ENCODE measurements at regions not wholly inside any gene's neighbourhood (a gene's known extent, or its start where the extent isn't known, plus 50 kb on each side); places are given as distances from the start of the nearest gene placed in this dataset.

GRCh38 chr14:82385048-82385447 lies 851.4 kb upstream of the SEL1L start:
- no peak for FAIRE-seq
- no peak for DNase-seq (ENCODE audit: insufficient read length, low spot score)
- TF ChIP-seq, protein P1, sequence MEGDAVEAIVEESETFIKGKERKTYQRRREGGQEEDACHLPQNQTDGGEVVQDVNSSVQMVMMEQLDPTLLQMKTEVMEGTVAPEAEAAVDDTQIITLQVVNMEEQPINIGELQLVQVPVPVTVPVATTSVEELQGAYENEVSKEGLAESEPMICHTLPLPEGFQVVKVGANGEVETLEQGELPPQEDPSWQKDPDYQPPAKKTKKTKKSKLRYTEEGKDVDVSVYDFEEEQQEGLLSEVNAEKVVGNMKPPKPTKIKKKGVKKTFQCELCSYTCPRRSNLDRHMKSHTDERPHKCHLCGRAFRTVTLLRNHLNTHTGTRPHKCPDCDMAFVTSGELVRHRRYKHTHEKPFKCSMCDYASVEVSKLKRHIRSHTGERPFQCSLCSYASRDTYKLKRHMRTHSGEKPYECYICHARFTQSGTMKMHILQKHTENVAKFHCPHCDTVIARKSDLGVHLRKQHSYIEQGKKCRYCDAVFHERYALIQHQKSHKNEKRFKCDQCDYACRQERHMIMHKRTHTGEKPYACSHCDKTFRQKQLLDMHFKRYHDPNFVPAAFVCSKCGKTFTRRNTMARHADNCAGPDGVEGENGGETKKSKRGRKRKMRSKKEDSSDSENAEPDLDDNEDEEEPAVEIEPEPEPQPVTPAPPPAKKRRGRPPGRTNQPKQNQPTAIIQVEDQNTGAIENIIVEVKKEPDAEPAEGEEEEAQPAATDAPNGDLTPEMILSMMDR (IDR thresholded peaks at IDR 0.05; ENCODE audit: insufficient read depth, missing control alignments) = no peak

DNA sequence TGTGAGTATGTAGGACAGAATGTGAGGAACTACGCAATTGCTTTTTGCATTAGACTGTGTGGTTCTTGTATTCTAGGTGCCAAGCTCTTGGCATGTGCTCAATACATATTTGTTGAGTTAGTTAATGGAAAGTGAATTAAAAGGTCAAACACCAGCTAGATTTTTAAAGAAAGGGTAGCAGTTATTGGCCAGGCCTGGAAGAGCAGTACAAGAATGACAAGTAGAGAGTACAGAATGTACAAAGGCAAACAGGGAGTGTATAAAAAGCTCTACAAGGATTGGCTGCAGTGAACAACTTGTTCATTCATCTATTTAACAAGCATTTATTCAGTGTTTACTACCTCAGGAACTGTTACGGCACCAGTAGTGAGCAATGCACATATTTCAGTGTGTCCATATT lies 854.0 kb upstream of the SEL1L start:
- TF ChIP-seq, protein P1 (IDR thresholded peaks at IDR 0.05; ENCODE audit: insufficient read depth, missing control alignments) = no peak
- no peak for FAIRE-seq

GRCh38 chr14:82388488-82388887 lies 854.8 kb upstream of the SEL1L start:
- DNase-seq (ENCODE audit: insufficient read length, low spot score) (no peak), FAIRE-seq (no peak)
- TF ChIP-seq, protein P1 (IDR thresholded peaks at IDR 0.05; ENCODE audit: insufficient read depth, missing control alignments) = no peak

More for the DNA sequence above, 854.0 kb upstream of the SEL1L start:
- no peak for DNase-seq (ENCODE audit: insufficient read length, low spot score)

GRCh38 chr14:82390586-82390985 lies 856.9 kb upstream of the SEL1L start:
- FAIRE-seq = no peak

DNA sequence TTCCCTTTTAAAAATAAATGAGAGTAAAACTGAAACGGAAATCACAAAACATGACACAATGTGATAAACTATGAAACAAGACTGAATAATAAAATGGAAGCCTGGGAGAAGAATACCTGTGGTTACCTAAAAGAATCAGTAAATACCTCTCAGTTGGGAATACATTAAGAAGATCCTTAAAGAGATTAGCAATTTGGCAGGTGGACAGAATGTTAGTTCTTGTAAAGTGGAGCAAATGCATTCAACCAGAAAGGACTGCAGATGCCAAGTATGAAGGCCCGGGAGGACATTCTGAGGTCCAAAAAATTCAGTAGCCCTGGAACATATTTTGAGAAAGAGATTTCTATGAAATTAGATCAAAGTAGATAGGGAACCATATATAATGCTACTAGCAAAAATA lies 861.3 kb upstream of the SEL1L start:
- TF ChIP-seq, protein P1 (IDR thresholded peaks at IDR 0.05; ENCODE audit: insufficient read depth, missing control alignments) = no peak
- FAIRE-seq (no peak), DNase-seq (ENCODE audit: insufficient read length, low spot score) (no peak)

More at GRCh38 chr14:82390586-82390985, 856.9 kb upstream of the SEL1L start:
- TF ChIP-seq, protein P1 (IDR thresholded peaks at IDR 0.05; ENCODE audit: insufficient read depth, missing control alignments) = no peak
- DNase-seq (ENCODE audit: insufficient read length, low spot score) = no peak

GRCh38 chr14:82398256-82398655 lies 864.6 kb upstream of the SEL1L start:
- FAIRE-seq (no peak), DNase-seq (ENCODE audit: insufficient read length, low spot score) (no peak)
- TF ChIP-seq, protein P1 (IDR thresholded peaks at IDR 0.05; ENCODE audit: insufficient read depth, missing control alignments) = no peak

DNA sequence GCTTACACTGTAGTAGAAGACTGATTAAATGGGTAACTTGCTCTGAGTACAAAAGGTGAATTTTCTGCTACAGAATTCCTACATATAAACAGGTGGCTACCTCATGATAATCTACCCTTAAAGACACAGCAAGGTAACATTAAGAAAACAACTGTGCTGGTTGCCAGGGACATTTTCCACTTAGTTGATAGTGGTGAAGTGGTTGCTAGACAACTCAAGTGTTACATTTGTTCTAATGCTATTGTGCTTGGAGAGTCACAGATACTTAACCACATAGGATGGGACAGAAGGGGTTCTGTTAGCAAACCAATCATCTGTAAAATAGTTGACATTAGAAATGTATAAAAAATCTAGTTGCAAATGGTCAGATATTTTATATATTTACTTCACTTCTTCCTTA lies 870.3 kb upstream of the SEL1L start:
- TF ChIP-seq, protein P1 (IDR thresholded peaks at IDR 0.05; ENCODE audit: insufficient read depth, missing control alignments) = no peak
- no peak for DNase-seq (ENCODE audit: insufficient read length, low spot score)
- no peak for FAIRE-seq
